ENCODE measurements at regions not wholly inside any gene's neighbourhood (a gene's known extent, or its start where the extent isn't known, plus 50 kb on each side); places are given as distances from the start of the nearest gene placed in this dataset.

GRCh38 chr13:106660746-106661625, 93.0 kb upstream of the ARGLU1 start:
- TF ChIP-seq, protein P1, sequence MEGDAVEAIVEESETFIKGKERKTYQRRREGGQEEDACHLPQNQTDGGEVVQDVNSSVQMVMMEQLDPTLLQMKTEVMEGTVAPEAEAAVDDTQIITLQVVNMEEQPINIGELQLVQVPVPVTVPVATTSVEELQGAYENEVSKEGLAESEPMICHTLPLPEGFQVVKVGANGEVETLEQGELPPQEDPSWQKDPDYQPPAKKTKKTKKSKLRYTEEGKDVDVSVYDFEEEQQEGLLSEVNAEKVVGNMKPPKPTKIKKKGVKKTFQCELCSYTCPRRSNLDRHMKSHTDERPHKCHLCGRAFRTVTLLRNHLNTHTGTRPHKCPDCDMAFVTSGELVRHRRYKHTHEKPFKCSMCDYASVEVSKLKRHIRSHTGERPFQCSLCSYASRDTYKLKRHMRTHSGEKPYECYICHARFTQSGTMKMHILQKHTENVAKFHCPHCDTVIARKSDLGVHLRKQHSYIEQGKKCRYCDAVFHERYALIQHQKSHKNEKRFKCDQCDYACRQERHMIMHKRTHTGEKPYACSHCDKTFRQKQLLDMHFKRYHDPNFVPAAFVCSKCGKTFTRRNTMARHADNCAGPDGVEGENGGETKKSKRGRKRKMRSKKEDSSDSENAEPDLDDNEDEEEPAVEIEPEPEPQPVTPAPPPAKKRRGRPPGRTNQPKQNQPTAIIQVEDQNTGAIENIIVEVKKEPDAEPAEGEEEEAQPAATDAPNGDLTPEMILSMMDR (conservative IDR thresholded peaks at IDR 0.05; ENCODE audit: low read length), result no peak
- TF ChIP-seq EZH2phosphoT487 (IDR thresholded peaks at IDR 0.05; ENCODE audit: borderline replicate concordance), result no peak
